ENCODE measurements at regions not wholly inside any gene's neighbourhood (a gene's known extent, or its start where the extent isn't known, plus 50 kb on each side); places are given as distances from the start of the nearest gene placed in this dataset.

DNA sequence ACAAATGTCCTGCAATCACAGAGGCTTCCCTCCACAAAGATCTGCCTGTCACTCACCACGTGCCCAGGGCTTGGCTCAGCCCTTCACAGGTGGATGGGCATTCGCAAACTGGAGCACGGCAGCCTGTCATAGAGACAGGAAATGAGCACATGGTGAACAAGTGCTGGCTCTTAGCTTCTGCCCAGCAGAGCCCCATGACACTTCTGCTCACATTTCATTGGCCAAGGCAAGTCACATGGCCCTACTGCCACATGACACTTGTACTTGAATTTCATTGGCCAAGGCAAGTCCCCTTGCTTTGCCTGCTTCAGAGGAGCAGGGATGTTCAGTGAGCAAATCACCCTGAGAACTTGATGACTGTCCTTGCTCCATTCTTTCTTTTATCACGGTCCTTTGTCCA lies 110.8 kb upstream of the PPP2R2D start:
- Histone ChIP-seq H3K4me2 (ENCODE audit: low read depth, low read length) (no peak overlapping the region), H2AFZ (ENCODE audit: low read length) (no peak overlapping the region), H3K9ac (ENCODE audit: insufficient read depth, low read depth, low read length) (no peak overlapping the region), H3K79me2 (ENCODE audit: insufficient read depth, low read length) (no peaks in the 10 kb centered on the region), H3K27me3 (ENCODE audit: control insufficient read depth in 1 of 2, insufficient read depth in 2 of 2, low read length in 2 of 2) (0 out of 5 replicates have a peak, but pooled peaks cover 0 to 9% of the 10 kb centered on the region in 2 experiments), H3K4me3 (replicated peaks in 1 of 3; ENCODE audit: insufficient read depth in 1 of 3, low read depth in 2 of 3, low read length in 3 of 3) (no peak overlapping the region), H3K9me3 (ENCODE audit: low read length) (no peaks in the 10 kb centered on the region), H3K36me3 (replicated peaks in 1 of 2; ENCODE audit: control insufficient read depth in 1 of 2, insufficient read depth in 2 of 2, low read length in 2 of 2) (no peaks in the 10 kb centered on the region), H3K4me1 (ENCODE audit: insufficient read depth, low read length) (no peaks in the 10 kb centered on the region), H4K20me1 (ENCODE audit: insufficient read depth, low read length) (no peaks in the 10 kb centered on the region), H3K27ac (ENCODE audit: extremely low read length, insufficient read depth, low read length) (no peak overlapping the region)
- POLR2A ChIA-PET, result no interaction called here
- FAIRE-seq (no peak), ATAC-seq (no peak), DNase-seq (ENCODE audit: low spot score) (no peak)
- intact Hi-C loops (cut with micrococcal nuclease; ENCODE audit: unreplicated experiment) (no loop called here), in situ Hi-C loops (cut with HindIII; ENCODE audit: extremely low pct_ligation_motif_present, low pct_unique_long_range_greater_than_20kb) (no loop called here)
- BruUV-seq (replicated peaks), result no TSS peak
- CTCF ChIA-PET (ENCODE audit: low intra/inter-chr PET ratio, low total read pairs), result no interaction called here
- 19% methylated on average over 1 of the region's 4 CpGs for WGBS (ENCODE audit: low lambda C conversion rate)
- TF ChIP-seq, protein P1, sequence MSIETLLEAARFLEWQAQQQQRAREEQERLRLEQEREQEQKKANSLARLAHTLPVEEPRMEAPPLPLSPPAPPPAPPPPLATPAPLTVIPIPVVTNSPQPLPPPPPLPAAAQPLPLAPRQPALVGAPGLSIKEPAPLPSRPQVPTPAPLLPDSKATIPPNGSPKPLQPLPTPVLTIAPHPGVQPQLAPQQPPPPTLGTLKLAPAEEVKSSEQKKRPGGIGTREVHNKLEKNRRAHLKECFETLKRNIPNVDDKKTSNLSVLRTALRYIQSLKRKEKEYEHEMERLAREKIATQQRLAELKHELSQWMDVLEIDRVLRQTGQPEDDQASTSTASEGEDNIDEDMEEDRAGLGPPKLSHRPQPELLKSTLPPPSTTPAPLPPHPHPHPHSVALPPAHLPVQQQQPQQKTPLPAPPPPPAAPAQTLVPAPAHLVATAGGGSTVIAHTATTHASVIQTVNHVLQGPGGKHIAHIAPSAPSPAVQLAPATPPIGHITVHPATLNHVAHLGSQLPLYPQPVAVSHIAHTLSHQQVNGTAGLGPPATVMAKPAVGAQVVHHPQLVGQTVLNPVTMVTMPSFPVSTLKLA (IDR thresholded peaks at IDR 0.05), result peak; percentile 14; the same call in 1 of the 2 replicates
- TF ChIP-seq ATF7-NPFF (CRISPR knock-in tag; IDR thresholded peaks at IDR 0.05; ENCODE audit: low read depth) (no peak), NFYC (CRISPR knock-in tag; IDR thresholded peaks at IDR 0.05) (peak; percentile 45), ZNF550 (CRISPR knock-in tag; IDR thresholded peaks at IDR 0.05; ENCODE audit: borderline replicate concordance) (no peak), ZNF207 (IDR thresholded peaks at IDR 0.05; ENCODE audit: borderline replicate concordance) (no peak), ZNF510 (CRISPR knock-in tag; IDR thresholded peaks at IDR 0.05; ENCODE audit: low read depth) (no peak)

DNA sequence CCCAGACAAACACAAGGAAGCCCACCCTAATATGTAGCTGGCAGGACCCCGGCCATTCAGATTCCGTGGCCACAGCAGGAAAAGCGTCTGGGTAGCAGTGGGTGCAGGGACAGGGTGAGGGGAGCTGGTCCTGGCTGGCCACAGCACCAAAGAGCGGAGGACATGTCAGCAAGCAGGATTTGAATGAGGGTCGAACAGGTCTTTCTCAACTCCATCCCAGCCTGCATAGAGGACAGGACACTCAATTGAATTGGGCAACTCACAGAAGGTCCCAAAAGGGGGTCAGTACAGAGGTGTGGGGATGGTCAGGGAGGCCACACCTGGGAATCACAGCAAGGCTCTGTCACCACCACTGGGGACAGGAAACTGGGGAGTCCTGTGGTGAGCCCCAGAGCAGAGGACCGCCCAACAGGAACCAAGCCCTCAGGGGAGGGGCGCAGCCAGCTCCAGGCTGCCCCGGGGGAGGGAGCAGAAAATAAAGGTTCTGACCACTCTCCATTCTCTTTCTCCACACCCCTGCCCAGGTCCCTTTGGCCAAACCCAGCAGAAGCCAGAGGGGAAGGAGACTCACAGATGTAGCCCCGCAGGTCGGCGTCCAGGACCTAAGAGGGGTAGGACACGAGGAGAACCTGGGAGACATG lies 108.7 kb upstream of the PPP2R2D start:
- intact Hi-C loops (cut with micrococcal nuclease; ENCODE audit: unreplicated experiment), result no loop called here
- Histone ChIP-seq H3K9me3 (ENCODE audit: low read length) (peaks cover 9% of the 10 kb centered on the region), H3K4me1 (ENCODE audit: insufficient read depth, low read length) (no peaks in the 10 kb centered on the region), H3K27me3 (ENCODE audit: control insufficient read depth in 1 of 2, insufficient read depth in 2 of 2, low read length in 2 of 2) (0 out of 5 replicates have a peak, but pooled peaks cover 0 to 9% of the 10 kb centered on the region in 2 experiments), H3K4me3 (replicated peaks in 1 of 3; ENCODE audit: insufficient read depth in 1 of 3, low read depth in 2 of 3, low read length in 3 of 3) (no peak overlapping the region), H2AFZ (ENCODE audit: low read length) (no peak overlapping the region), H3K4me2 (ENCODE audit: low read depth, low read length) (no peak overlapping the region), H4K20me1 (ENCODE audit: insufficient read depth, low read length) (no peaks in the 10 kb centered on the region), H3K27ac (ENCODE audit: extremely low read length, insufficient read depth, low read length) (no peak overlapping the region), H3K9ac (ENCODE audit: insufficient read depth, low read depth, low read length) (no peak overlapping the region), H3K79me2 (ENCODE audit: insufficient read depth, low read length) (no peaks in the 10 kb centered on the region), H3K36me3 (replicated peaks in 1 of 2; ENCODE audit: control insufficient read depth in 1 of 2, insufficient read depth in 2 of 2, low read length in 2 of 2) (no peaks in the 10 kb centered on the region)
- DNase-seq (ENCODE audit: low spot score) (no peak), FAIRE-seq (no peak), ATAC-seq (no peak)
- 40% methylated on average over 8 of the region's 12 CpGs for WGBS (ENCODE audit: low lambda C conversion rate)
- in situ Hi-C loops (cut with HindIII; ENCODE audit: extremely low pct_ligation_motif_present, low pct_unique_long_range_greater_than_20kb), result no loop called here
- TF ChIP-seq CREB1 (IDR thresholded peaks at IDR 0.05) (no peak), CREB1 (CRISPR knock-in tag; IDR thresholded peaks at IDR 0.05) (no peak)
- TF ChIP-seq, protein P2, sequence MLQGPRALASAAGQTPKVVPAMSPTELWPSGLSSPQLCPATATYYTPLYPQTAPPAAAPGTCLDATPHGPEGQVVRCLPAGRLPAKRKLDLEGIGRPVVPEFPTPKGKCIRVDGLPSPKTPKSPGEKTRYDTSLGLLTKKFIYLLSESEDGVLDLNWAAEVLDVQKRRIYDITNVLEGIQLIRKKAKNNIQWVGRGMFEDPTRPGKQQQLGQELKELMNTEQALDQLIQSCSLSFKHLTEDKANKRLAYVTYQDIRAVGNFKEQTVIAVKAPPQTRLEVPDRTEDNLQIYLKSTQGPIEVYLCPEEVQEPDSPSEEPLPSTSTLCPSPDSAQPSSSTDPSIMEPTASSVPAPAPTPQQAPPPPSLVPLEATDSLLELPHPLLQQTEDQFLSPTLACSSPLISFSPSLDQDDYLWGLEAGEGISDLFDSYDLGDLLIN (CRISPR knock-in tag; IDR thresholded peaks at IDR 0.05; ENCODE audit: borderline replicate concordance), result no peak
- BruUV-seq (replicated peaks), result no TSS peak
- CTCF ChIA-PET (ENCODE audit: low intra/inter-chr PET ratio, low total read pairs), result no interaction called here
- POLR2A ChIA-PET, result no interaction called here
